Activated CD8-positive, alpha-beta memory T cell treated with anti-CD3 and anti-CD28 coated beads for 48 hours (primary cell): ENCODE measurements at regions not wholly inside any gene's neighbourhood (a gene's known extent, or its start where the extent isn't known, plus 50 kb on each side); places are given as distances from the start of the nearest gene placed in this dataset.

Source experiments
- DNase-seq, 3 experiments: peaks; one replicate each; pipeline ENCODE4 v3.0.0-alpha.2; 2020; ENCODE audit warnings: low read depth in 2 of 3, low spot score in 2 of 3

- no peak for DNase-seq
Observed at GRCh38 chr14:65872536-65872935, 460.0 kb downstream of the FUT8 start.

GRCh38 chr14:65877166-65877565 lies 464.6 kb downstream of the FUT8 start:
- no peak for DNase-seq

GRCh38 chr14:65877624-65878023 lies 465.1 kb downstream of the FUT8 start:
- no peak for DNase-seq

- no peak for DNase-seq
Observed at GRCh38 chr14:65878586-65878985, 466.1 kb downstream of the FUT8 start.

- DNase-seq = no peak
Observed at GRCh38 chr14:65879248-65880009, 466.9 kb downstream of the FUT8 start.

- DNase-seq = no peak
Observed at GRCh38 chr14:65880507-65880906, 468.0 kb downstream of the FUT8 start.

GRCh38 chr14:65881642-65882041 lies 469.1 kb downstream of the FUT8 start:
- no peak for DNase-seq

GRCh38 chr14:65888677-65889076 lies 476.1 kb downstream of the FUT8 start:
- no peak for DNase-seq

GRCh38 chr14:65892315-65892714 lies 479.8 kb downstream of the FUT8 start:
- no peak for DNase-seq

- DNase-seq = no peak
Observed at GRCh38 chr14:65900164-65900563, 487.6 kb downstream of the FUT8 start.

- DNase-seq = no peak
Observed at GRCh38 chr14:65901595-65901994, 489.1 kb downstream of the FUT8 start.

- no peak for DNase-seq
Observed at GRCh38 chr14:65904988-65905387, 492.5 kb downstream of the FUT8 start.

- DNase-seq = no peak
Observed at GRCh38 chr14:65906344-65906743, 493.8 kb downstream of the FUT8 start.

- no peak for DNase-seq
Observed at GRCh38 chr14:65906948-65907347, 494.4 kb downstream of the FUT8 start.

GRCh38 chr14:65910108-65910786 lies 497.7 kb downstream of the FUT8 start:
- no peak for DNase-seq

- DNase-seq = no peak
Observed at GRCh38 chr14:65915125-65915524, 502.6 kb downstream of the FUT8 start.

GRCh38 chr14:65916055-65916454 lies 503.5 kb downstream of the FUT8 start:
- DNase-seq = no peak

GRCh38 chr14:65920996-65921395 lies 508.5 kb downstream of the FUT8 start:
- no peak for DNase-seq

- DNase-seq = no peak
Observed at GRCh38 chr14:65922142-65922541, 509.6 kb downstream of the FUT8 start.

GRCh38 chr14:65926504-65926903 lies 514.0 kb downstream of the FUT8 start:
- no peak for DNase-seq

- DNase-seq = no peak
Observed at GRCh38 chr14:65926935-65927700, 514.6 kb downstream of the FUT8 start.

GRCh38 chr14:65927931-65928356 lies 515.4 kb downstream of the FUT8 start:
- peak in 2 of 3 experiments; percentile 40 to 49 for DNase-seq
